HG03064 (cell line): ENCODE measurements at regions not wholly inside any gene's neighbourhood (a gene's known extent, or its start where the extent isn't known, plus 50 kb on each side); places are given as distances from the start of the nearest gene placed in this dataset.
"Not testable (repeated sequence)": the region's sequence is repeated elsewhere in the genome, so short reads cannot be mapped to it uniquely, and the experiment has no call there.

Experiments
- ATAC-seq: cut with Tn5 transposase; IDR thresholded peaks from one replicate; pipeline ENCODE4 v1.9.1; 2021; ENCODE audit warnings: low read depth; ENCODE audit not compliant: unreplicated experiment

DNA sequence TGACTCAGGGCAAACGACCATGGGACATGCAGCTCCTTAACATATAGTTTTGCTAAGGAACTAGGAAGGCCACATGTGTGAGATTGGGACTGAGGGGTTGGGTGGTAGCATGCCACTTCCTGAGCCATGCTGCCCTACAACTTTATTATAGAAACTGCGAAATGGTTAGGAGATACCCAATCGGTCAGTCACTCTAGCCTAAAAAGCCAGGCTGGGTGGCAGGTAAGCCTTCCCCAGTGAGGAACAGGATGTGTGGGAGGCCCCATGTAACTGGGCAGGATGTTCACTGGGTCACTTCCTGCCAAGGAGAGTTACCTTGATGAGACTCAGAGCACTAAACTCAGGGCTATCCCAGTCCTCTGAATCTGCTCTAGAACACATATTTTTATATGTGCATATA is 123.5 kb downstream of the MAP3K7 start:
- ATAC-seq: no peak

DNA sequence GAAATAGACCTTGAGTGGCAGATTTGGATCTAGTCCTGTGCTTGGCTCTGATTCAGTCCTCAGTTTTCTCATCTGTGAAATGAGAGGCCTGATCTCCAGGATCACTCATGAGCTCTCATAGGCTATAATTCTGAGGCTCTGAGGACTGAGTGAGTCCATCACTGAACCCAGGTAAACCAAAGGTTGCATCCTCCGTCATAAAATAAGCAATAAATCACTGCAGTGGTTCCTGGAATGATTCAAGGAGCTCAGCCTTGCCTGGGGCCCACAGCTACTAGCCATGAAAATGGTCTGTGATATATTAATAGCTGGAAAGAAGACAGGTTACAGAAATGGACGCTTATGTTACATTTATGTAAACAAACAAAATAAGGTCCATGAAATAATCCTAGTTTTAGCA is 124.8 kb downstream of the MAP3K7 start:
- no peak for ATAC-seq

DNA sequence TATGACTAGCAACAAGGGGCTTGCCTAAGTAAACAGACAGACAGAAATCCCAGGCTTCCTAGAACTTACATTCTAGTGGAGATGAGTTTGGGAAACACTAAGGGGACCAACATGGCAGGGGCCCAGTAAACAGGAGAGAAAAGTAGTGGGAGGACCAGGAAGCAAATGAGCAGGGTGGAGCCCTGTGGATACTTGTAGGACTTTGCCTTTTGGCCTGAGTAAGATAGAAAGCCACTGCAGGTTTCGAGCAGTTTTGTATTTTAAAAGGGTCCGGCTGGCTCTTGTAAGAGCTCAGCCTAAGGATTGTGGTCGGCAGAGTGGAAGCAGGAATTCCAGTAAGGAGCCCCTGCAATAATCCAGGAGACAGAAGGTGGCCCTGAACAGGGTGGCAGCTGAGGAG is 125.5 kb downstream of the MAP3K7 start:
- no peak for ATAC-seq

DNA sequence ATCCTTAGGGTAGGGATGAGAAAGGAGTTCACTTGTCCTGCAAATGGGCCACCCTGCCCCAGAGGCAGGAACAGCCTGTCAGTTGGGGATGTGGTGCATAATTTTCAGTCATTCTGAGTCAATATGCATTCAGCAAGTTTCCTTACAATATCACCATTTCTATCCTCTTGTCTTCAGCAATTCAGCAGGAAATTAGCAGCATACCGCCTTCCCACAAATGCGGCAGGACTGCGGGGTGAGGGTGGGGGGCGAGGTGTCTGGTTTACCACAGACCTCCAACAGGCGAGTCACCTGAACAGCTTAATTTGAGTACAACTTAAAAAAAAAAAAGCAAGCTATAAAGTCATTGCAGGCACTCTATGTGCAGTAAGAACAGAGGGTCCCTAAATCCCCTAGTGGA is 126.8 kb downstream of the MAP3K7 start:
- no peak for ATAC-seq

DNA sequence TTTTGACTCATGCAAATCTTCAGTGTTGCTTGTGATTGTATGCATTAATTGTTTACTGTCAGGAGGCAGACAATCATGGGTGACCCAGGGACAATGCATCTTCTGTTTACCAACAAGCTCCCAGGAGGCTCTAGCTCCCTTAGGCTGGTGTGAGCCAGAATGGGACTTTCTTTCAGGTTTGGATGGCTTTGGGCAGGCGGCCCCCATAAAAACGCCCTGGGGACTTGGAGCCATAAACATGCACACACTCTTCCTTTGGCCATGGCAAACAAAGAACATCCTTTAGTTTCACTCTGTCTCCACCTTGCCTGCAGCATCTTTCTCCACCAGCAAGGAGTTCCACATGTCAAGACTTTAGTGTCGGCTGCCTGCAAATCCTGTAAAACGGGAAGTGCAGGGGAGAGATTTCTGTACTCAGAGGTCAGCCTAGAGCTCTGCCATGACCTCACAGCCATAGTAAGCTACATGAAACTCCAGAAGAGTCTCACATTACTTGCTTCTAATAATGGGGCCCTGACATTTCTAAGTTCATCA is 127.6 kb downstream of the MAP3K7 start:
- no peak for ATAC-seq

DNA sequence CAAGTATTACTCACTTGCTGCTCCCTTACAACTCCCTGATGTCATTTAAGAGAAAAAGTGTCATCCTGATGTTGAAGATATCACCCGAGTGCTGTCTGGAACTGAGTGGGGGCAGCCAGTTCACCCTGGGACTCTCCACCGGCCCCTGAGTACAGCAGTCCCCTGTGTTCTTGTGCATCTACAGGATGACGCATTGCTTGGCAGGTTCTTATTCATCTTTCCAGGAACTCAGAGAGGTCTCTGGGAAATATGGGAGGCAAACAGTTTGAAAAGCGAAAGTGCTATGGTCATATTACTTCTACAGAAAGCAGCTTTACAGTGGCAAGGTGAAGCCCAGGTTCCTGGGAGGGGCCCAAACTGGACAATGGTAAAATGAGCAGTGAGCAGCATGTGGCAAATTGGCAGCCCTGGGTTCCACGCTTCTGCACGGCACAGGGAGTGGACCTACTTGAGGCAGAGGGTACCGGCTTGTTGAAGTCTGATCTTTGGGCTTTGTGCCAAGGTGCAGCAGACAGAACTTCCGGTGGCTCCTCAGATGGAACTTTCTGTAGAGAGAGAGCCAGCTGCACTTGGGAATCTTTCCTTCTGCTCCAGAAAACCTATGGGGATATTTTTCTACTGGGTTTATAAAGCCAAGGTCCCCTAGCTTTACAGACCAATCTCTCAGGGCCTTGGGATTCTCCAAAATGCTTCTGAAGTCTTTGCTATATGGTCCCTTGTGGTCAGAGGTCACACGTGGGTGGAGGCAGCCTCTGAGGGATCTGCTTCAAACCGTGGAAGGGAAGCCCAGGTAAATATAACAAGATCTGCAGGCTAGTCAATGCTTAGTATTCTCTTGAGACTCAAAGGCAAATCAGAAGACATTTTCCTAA is 128.3 kb downstream of the MAP3K7 start:
- no peak for ATAC-seq

DNA sequence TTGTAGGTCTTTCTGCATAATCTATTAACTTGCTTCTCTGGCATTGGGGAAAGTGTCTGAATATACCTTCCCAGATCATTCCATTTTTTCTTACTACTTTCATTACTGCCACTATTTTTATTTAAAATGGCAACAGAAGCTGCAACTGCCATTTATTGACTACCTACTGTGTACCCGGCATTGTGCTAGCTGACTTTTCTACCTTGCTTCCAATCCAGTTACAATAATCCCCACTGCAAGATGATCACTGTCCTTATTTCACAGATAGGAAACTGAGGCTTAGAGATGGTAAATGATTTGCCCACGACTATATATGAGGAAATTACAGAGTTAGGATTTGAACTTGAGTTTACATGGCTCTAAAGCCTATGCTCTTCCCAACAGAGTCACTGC is 129.0 kb downstream of the MAP3K7 start:
- ATAC-seq: no peak

DNA sequence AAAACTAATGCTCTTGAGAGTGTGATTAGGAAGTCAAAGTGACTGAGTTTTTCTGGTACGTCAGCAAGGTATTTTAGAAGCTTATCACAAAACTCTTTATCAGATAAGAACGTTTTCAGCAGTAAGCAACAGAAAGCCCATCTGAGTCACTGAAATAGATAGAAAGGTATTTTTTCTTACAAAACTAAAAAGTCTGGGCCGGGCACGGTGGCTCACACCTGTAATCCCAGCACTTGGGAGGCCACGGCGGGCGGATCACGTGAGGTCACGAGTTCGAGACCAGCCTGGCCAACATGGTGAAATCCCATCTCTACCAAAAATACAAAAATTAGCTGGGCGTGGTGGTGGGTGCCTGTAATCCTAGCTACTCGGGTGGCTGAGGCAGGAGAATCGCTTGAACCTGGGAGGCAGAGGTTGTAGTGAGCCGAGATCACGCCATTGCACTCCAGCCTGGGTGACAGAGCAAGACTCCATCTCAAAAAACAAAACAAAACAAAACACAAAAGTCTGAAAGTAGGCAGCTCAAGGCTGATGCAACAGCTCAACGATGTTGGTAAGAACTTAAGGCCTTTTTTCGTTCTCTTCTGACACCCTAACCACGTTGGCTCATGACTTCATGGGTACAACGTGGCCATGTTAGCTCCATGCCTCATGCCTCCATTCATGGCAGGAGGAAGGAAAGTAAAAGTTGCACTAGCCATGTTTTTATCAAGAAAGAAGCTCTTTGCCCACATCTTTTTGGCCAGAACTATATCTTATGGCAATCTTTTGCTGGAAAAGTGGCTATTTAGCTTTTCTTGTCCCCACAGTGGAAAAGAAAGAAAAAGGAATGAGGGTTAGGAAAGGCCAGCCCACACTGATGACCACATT is 129.6 kb downstream of the MAP3K7 start:
- not testable (repeated sequence) for ATAC-seq

DNA sequence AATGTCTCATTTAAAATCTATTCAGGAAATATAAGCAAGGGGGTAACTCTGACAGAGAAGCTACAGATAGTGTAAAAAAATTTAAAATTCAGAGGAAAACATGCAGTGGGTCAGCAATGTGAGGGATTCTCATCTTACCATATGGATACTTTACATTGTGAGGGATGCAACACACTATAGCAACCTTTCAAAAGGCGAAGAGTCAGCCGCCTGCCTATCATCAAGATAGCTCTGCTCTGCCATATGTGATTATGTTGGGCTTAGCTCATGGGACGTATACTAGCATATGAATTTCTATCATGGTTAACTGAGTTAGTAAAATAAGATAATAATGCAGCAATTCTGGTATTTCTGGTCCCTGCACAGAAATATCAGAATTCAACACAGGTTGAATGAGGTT is 130.9 kb downstream of the MAP3K7 start:
- no peak for ATAC-seq

DNA sequence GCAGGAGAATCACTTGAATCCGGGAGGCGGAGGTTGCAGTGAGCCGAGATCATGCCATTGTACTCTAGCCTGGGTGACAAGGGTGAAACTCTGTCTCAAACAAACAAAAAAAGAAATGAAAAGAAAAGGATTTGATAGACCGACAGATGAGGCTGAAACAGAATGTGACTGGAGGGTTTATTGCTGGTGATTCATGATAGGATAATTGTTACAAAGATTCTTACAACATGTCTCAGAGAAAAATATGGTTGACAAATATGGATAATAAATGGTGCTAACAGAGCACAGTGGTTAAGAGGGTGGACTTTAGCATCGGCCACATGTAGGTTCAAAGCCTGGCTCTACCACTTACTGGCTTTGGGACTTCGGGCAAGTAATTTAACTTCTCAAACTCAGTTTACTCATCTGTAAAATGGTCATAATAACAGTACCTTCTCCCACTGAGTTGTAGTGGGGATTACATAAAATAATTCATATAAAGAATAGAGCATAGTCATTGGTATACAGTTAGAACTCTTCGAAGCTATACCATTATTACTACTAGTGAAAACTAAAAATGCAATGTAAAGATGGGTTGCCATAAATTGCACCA is 131.9 kb downstream of the MAP3K7 start:
- ATAC-seq: no peak

DNA sequence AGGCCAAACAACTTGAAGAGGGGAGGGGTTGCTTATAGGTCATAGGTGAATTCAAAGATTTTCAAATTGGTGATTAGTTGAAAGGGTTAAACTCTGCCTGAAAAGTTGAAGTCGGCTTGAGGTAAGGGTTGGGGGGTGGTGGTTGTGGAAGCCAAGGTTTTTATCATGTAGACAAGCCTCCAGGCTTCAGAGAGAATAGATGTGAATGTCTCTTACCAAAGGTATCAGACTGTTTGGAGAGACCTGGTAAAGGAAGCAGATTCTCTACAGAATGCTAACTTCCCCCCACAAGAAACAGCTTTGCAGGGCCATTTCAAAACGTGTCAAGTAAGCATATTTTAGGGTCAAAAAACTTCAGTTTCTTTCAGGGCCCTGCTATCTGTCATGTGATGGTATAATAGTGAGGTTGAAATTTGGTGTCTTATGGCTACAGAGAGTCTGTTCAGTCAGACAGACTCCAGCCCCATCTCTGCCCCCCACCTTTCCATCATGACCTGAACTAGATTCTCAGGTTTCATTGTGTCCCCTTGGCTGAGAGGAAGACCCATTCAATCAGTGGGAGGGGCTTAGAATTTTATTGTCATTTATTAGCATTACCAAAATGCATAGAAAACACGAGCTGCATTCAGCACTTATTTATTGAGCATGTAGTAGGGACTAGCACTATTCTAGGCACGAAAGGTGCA is 136.5 kb downstream of the MAP3K7 start:
- ATAC-seq: no peak

DNA sequence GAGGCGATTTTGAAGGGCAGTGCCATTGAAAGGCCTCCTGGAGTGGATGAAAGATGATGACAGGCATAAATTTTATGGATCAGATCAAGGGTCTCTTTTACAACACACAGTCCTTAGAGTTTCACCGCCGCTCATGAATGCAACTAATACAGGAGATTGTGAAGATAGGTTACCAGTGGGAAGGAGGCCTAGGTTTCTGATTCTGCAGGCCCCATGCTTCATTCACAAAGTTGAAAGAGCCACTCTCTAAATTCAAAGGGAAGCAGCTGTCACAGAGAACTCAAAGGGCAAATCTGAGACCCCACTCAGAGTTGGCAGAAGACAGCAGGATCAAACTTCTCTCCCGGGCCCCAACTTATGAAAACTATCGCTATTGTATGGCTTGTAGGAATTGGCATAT is 137.6 kb downstream of the MAP3K7 start:
- no peak for ATAC-seq

DNA sequence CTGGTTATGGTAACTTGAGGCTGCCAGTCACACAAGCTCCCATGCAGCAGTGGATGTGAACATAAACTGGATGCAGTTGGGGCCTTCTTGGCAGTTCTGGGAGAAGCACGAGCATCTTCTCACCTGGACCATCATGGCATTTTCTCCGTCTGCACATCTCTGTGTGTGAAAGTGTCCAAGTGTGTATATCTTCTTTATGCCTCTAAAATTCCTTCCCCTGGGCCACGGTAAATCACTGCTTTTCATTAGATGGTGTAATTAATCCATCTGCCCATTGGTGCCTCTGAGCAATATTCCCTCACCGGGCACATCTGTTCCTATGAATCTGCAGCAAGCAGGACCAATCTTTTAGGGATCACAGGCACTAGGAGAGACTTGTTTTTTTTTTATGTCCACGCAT is 138.0 kb downstream of the MAP3K7 start:
- ATAC-seq: no peak

DNA sequence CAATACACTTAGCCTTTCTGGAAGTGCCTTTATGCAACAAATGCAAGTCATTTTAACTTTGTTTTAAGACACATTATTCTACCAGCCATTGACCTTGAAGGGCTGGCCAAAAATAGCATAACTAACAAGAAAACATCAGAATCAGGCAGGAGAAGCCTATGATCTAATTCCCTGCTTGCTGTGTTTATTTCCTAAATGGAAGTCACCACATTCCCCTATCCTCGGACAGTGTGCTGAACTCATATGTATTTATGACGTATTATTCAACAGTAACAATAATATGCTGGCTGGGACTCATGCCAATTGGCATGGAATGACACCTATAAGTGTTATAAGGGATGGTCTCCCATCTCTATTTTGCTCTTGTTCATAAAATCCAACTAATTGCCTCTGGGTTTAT is 140.7 kb downstream of the MAP3K7 start:
- no peak for ATAC-seq

DNA sequence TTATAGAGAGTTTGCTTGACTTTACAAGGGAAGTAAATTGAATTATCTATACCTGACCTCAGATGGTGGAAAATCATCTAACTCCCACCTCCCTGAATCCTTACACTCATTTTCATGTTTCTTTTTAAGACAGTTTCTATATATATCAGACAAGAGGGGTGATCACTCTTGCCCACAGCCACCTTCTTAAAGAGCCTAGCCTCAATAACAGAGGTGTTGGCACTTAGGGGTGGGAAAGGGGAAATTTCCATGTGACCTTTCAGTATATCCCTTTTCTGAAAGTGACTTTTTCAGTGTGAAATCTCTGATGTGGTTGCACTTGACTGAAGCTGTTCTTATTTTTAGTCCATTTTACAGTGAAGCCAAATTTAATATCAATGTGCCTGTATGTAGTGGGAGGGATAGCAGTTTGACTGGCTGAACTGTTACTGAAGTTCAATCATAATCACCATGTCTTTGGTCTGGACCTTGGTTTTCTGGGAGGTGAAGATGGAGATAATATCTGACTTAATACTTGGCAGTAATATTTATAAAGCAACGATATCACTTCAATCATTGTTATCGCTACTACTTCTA is 141.3 kb downstream of the MAP3K7 start:
- ATAC-seq: no peak

DNA sequence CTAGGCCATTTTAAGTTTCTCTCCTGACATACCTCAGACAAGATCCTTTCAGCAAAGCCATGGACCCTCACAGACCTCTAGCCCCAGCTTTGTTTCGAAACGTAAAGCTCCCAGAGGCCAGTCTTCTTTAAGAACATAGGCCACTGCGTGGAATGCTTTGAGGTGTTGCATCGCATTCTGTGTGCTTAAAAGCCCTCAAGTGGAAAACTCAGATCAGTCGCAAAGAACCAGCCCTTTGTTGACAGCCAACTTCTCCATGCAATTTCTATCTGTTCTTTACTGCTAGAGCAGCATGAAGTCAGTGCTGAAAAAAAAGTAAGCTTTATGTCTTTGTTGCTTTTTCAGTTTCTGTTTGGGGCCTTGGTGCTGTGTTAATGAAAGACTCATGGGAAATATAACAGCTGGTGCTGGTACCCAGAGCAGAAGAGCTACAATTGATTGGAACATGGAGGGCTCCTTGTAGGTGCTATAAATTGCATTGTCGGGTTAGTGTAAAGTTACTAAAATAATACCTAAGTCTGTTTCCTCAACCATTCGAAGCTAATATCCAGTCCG is 142.6 kb downstream of the MAP3K7 start:
- no peak for ATAC-seq

DNA sequence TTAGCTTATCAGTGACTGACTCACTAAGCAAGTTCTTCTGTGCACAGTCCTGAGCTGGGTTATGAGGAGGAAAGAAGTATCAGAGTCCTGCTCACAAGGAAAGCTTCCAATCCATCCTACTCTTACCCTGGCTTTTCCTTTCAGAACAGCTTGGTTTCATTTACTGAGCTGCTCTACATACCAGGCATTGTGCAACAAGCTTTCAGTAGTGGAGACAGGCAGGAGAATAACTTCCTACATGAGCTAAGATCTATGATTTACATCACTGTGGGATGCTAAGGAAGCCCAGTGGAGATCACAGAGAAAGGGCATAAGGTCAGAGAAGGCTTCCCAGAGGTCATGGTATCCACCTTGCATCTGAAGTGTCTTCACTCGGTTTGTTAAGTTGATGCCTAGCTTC is 144.5 kb downstream of the MAP3K7 start:
- ATAC-seq: no peak

DNA sequence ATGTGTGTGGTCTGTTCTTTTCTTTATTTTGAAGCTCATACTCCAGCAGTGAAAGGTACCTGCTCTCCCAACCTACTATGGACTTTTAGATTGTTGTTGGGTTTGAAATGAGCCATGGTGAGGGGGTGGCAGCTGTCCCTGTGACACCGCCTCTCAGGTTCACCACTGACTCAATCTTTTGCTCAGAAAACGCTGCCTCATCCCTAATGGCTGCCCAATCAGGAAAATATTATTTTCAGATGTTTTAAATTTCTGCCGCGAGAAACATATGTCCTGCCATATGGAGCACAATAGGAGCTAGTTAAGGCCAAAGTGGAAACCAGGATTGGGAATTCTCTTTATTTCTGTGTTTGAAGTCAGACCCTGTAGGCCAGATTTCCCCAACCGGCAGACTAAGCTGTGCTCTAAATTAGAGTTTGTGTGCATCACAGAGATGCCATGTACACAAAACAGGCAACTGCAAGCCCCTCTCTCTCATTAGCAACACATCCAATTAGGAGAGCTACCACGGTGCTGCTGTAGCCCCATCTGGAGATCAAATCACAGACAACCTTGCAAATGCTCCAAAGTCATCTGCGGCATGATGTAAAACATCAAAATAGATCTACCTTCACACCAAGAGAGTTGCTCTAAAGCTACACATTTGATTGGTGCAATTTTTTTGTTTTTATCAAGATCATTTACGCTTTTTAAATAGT is 144.1 kb upstream of the BACH2 start:
- no peak for ATAC-seq

DNA sequence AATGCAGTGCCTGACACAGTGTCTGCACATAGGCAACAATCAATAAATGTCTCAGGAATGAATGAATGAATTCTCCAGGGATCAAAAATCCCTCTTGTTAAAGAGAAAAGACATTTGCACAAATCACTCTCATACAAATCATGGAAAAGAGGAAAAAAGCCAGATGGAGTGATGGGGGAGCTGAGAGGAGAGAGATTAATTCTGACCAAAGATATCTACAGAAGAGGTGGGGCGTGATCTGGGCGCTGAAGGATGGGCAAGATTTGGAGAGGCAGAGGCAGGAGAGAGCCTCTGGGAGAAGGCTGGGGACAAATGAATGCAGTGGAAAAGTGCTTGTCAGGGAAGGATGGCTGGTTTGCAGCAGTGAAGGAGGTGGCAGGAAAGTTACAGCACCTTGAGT is 142.9 kb upstream of the BACH2 start:
- no peak for ATAC-seq
